B cell (primary cell): ENCODE measurements at regions not wholly inside any gene's neighbourhood (a gene's known extent, or its start where the extent isn't known, plus 50 kb on each side); places are given as distances from the start of the nearest gene placed in this dataset.

Experiments
- ATAC-seq: fragments of 200-7000 bp; cut with Tn5 transposase; one replicate; pipeline ENCODE4 v1.10.0; 2021; ENCODE audit warnings: low read depth, mild to moderate bottlenecking, moderate number of reproducible peaks, moderate library complexity
- CTCF ChIA-PET: fragments of 350-600 bp; sonication (Branson Sonifier 250); formaldehyde crosslinking; loops from one replicate; lab custom pipeline; 2021; ENCODE audit warnings: antibody characterized with exemption, inconsistent platforms; lab: Charles Lee
- POLR2A ChIA-PET: fragments of 350-600 bp; sonication (Branson Sonifier 250); formaldehyde crosslinking; loops from one replicate; lab custom pipeline; 2021; ENCODE audit warnings: antibody characterized with exemption; lab: Charles Lee
- DNase-seq: peaks from one replicate; pipeline ENCODE4 v3.0.0; 2013
- H2AFZ ChIP-seq: 2 replicates; pipeline ENCODE4 v1.6.1; 2012; ENCODE audit warnings: mild to moderate bottlenecking, low read depth, low read length; ENCODE audit not compliant: insufficient read depth, poor library complexity, severe bottlenecking
- H3K27ac ChIP-seq, 2 donors: 1 replicate in 1 of 2; 2 replicates in 1 of 2; pipeline ENCODE4 v1.5.1; 2012 to 2013; ENCODE audit warnings: low read length in 2 of 2, mild to moderate bottlenecking in 2 of 2, moderate library complexity in 1 of 2
- H3K27me3 ChIP-seq, 4 experiments: fragments of 200-600 bp in 1 of 4; sonication (generic) in 1 of 4; replicated peaks in 1 of 4; 1 replicate in 2 of 4; 2 replicates in 2 of 4; pipeline versions ENCODE4 v1.6.1 to v1.7.0; 2013 to 2016; ENCODE audit warnings: low read length in 3 of 4, mild to moderate bottlenecking in 2 of 4, mixed read lengths in 1 of 4, moderate library complexity in 1 of 4; ENCODE audit not compliant: insufficient read depth in 4 of 4, control insufficient read depth in 3 of 4; ENCODE audit errors: control extremely low read depth in 1 of 4
- H3K36me3 ChIP-seq, 2 experiments: replicated peaks in 1 of 2; 1 replicate in 1 of 2; 2 replicates in 1 of 2; pipeline versions ENCODE4 v1.6.1 to v1.7.1; 2013; ENCODE audit warnings: low read length in 1 of 2; ENCODE audit not compliant: insufficient read depth in 2 of 2, control insufficient read depth in 1 of 2; ENCODE audit errors: control extremely low read depth in 1 of 2, extremely low read depth in 1 of 2
- H3K4me1 ChIP-seq, 2 donors: fragments of 200-600 bp in 1 of 2; sonication (generic) in 1 of 2; 1 replicate in 1 of 2; 2 replicates in 1 of 2; pipeline versions ENCODE4 v1.5.1 to v1.6.1; 2013 to 2017; ENCODE audit warnings: low read length in 2 of 2; ENCODE audit not compliant: control insufficient read depth in 2 of 2, insufficient read depth in 2 of 2
- H3K4me2 ChIP-seq: replicated peaks from 2 replicates; pipeline ENCODE3; 2012; ENCODE audit warnings: mild to moderate bottlenecking, low read depth, low read length; ENCODE audit not compliant: poor library complexity, severe bottlenecking
- H3K4me3 ChIP-seq, 5 experiments: fragments of 200-600 bp in 1 of 5; sonication (generic) in 1 of 5; 1 replicate in 3 of 5; 2 replicates in 2 of 5; pipeline versions ENCODE4 v1.5.1 to v1.7.0; 2011 to 2016; ENCODE audit warnings: low read length in 4 of 5, mild to moderate bottlenecking in 4 of 5, low read depth in 2 of 5, control low read depth in 1 of 5, moderate library complexity in 1 of 5; ENCODE audit not compliant: insufficient read depth in 1 of 5; ENCODE audit errors: control extremely low read depth in 1 of 5, extremely low read depth in 1 of 5
- H3K79me2 ChIP-seq: fragments of 200-600 bp; sonication (generic); one replicate; pipeline ENCODE4 v1.6.0; 2016; ENCODE audit warnings: low read length; ENCODE audit not compliant: control insufficient read depth, insufficient read depth
- H3K9ac ChIP-seq: fragments of 200-600 bp; sonication (generic); 2 replicates; pipeline ENCODE4 v1.6.1; 2017; ENCODE audit warnings: mild to moderate bottlenecking, low read length, moderate library complexity
- H3K9me3 ChIP-seq, 3 donors: one replicate each; pipeline versions ENCODE4 v1.6.1 to v1.7.1; 2013; ENCODE audit warnings: low read length in 2 of 3; ENCODE audit not compliant: control insufficient read depth in 2 of 3, insufficient read depth in 1 of 3; ENCODE audit errors: control extremely low read depth in 1 of 3
- H4K20me1 ChIP-seq: 2 replicates; pipeline ENCODE4 v1.6.0; 2012; ENCODE audit warnings: mild to moderate bottlenecking, low read length; ENCODE audit not compliant: insufficient read depth, control insufficient read depth, poor library complexity, severe bottlenecking
- H3K27ac Mint-ChIP-seq: one replicate; pipeline ENCODE4 v1.8.0; 2021; ENCODE audit warnings: mixed read lengths
- H3K27me3 Mint-ChIP-seq: one replicate; pipeline ENCODE4 v1.8.0; 2021; ENCODE audit warnings: mixed read lengths
- H3K4me1 Mint-ChIP-seq: one replicate; pipeline ENCODE4 v1.8.0; 2021; ENCODE audit warnings: mixed read lengths
- H3K4me3 Mint-ChIP-seq: one replicate; pipeline ENCODE4 v1.8.0; 2021; ENCODE audit warnings: mixed read lengths
- H3K9me3 Mint-ChIP-seq: one replicate; pipeline ENCODE4 v1.8.0; 2022; ENCODE audit warnings: mixed read lengths; ENCODE audit not compliant: insufficient read depth
- CTCF ChIP-seq: fragments of 200-600 bp; IDR thresholded peaks from one replicate; pipeline ENCODE4 v1.8.0; 2022; ENCODE audit warnings: antibody characterized with exemption, mild to moderate bottlenecking
- EZH2 ChIP-seq: IDR thresholded peaks from 2 replicates; pipeline ENCODE4 v1.6.1; 2012; ENCODE audit warnings: borderline replicate concordance, low read depth, mild to moderate bottlenecking, moderate library complexity, low read length; ENCODE audit not compliant: insufficient read depth, poor library complexity, severe bottlenecking
- WGBS: methylation state at CpG from one replicate; pipeline ENCODE4 v1.1.5; 2013; ENCODE audit warnings: missing lambda C conversion rate; ENCODE audit not compliant: insufficient coverage; 5-methylcytosine and 5-hydroxymethylcytosine counted together
- intact Hi-C: fragments of 100-400 bp; cut with micrococcal nuclease; formaldehyde crosslinking; loops from one replicate; pipeline ENCODE4 v1.10.0; 2022

- no peak overlapping the region for H3K4me2 ChIP-seq
- H3K9me3 ChIP-seq: no peaks in the 10 kb centered on the region
- ATAC-seq (no peak), DNase-seq (no peak)
- no peak overlapping the region for H3K4me3 ChIP-seq
- WGBS: 50% methylated on average over 1 of the region's 3 CpGs
- H3K4me1 ChIP-seq: no peaks in the 10 kb centered on the region
- TF ChIP-seq EZH2: no peak
- TF ChIP-seq CTCF: no peak
- CTCF ChIA-PET: no interaction called here
- no peaks in the 10 kb centered on the region for H3K27me3 ChIP-seq
- H3K27ac Mint-ChIP-seq: no peak overlapping the region
- intact Hi-C loops: no loop called here
- H2AFZ ChIP-seq: no peak overlapping the region
- no peak overlapping the region for H3K4me3 Mint-ChIP-seq
- no peak overlapping the region for H3K27ac ChIP-seq
- H3K4me1 Mint-ChIP-seq: no peaks in the 10 kb centered on the region
- POLR2A ChIA-PET: no interaction called here
- H3K9me3 Mint-ChIP-seq: peaks cover 2% of the 10 kb centered on the region
- H3K9ac ChIP-seq: no peak overlapping the region
- H3K36me3 ChIP-seq: no peaks in the 10 kb centered on the region
- H3K27me3 Mint-ChIP-seq: no peaks in the 10 kb centered on the region
- no peaks in the 10 kb centered on the region for H4K20me1 ChIP-seq
- H3K79me2 ChIP-seq: no peaks in the 10 kb centered on the region
Observed at GRCh38 chr6:48249071-48249470, 138.1 kb upstream of the PTCHD4 start.

GRCh38 chr6:48243071-48243470 is 132.1 kb upstream of the PTCHD4 start:
- no peak overlapping the region for H3K4me2 ChIP-seq
- H3K27me3 Mint-ChIP-seq: no peaks in the 10 kb centered on the region
- no peaks in the 10 kb centered on the region for H3K4me1 Mint-ChIP-seq
- H3K27me3 ChIP-seq: no peaks in the 10 kb centered on the region
- no peaks in the 10 kb centered on the region for H3K79me2 ChIP-seq
- H3K4me1 ChIP-seq: no peaks in the 10 kb centered on the region
- intact Hi-C loops: no loop called here
- no peak overlapping the region for H3K27ac ChIP-seq
- no peak for DNase-seq
- H3K27ac Mint-ChIP-seq: no peak overlapping the region
- TF ChIP-seq CTCF (no peak), EZH2 (no peak)
- no peaks in the 10 kb centered on the region for H3K9me3 ChIP-seq
- ChIA-PET CTCF (no interaction called here), POLR2A (no interaction called here)
- peaks cover 4% of the 10 kb centered on the region for H3K9me3 Mint-ChIP-seq
- H3K4me3 ChIP-seq: no peak overlapping the region
- H3K9ac ChIP-seq: no peak overlapping the region
- no peaks in the 10 kb centered on the region for H4K20me1 ChIP-seq
- no peak overlapping the region for H2AFZ ChIP-seq
- H3K4me3 Mint-ChIP-seq: no peak overlapping the region
- no peaks in the 10 kb centered on the region for H3K36me3 ChIP-seq
- ATAC-seq: no peak
